T47D (cell line): ENCODE measurements at regions not wholly inside any gene's neighbourhood (a gene's known extent, or its start where the extent isn't known, plus 50 kb on each side); places are given as distances from the start of the nearest gene placed in this dataset.

ENCODE experiments used
- DNase-seq, 2 experiments: peaks; one replicate each; pipeline versions ENCODE4 v3.0.0 to v3.0.0-alpha.2; 2011 to 2012; ENCODE audit warnings: low read depth in 1 of 2, low spot score in 1 of 2
- JUND ChIP-seq: IDR thresholded peaks from 2 replicates; pipeline ENCODE4 v1.6.1; 2012; ENCODE audit warnings: low read depth
- in situ Hi-C: cut with HindIII; loops from 2 replicates; pipeline ENCODE4 v1.10.0; 2016; ENCODE audit warnings: low sequenced_read_pairs, low pct_unique_long_range_greater_than_20kb

DNA sequence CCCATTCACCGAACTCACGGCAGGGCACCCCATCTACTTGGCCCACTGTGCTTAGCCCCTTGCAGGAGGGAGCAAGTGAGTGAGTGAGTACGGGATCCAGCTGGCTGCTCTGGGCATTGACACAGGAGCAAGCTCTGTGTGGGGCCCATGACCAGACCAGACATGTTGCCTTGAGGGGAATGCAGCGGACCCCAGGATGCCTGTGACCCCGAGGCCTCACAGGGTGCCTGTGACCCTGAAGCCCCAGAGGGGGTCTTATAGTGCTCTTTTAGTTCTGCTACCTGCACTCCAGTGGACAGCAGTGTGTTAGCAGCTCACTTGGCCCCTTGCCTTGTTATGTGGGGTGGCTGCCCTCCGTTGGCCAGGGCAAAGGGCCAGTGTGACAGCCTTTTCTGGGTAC lies 255.8 kb downstream of the ETNK1 start:
- in situ Hi-C loops, result no loop called here
- no peak for TF ChIP-seq JUND
- DNase-seq, result no peak

DNA sequence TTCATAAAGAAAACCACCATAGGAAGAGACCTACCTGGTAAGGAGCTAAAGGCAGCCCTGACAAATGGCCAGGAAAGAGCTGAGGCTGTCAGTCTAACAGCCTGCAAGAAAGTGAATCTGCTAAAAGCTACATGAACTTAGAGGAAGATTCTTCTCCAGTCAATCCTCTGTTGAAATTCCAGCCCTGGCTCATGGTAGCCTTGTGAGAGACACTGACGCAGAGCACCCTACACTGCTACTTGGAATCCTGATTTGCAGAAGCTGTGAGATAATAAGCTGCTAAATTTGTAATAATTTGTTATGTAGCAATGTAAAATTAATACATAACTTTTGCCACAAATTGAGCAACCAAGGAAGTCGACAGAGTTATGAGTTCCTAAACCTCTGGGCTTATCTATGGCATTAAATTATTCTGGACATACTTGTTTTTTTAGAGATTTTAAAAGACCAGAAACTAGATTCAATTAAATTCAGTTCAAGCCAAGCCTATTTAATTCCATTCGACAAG lies 257.0 kb downstream of the ETNK1 start:
- in situ Hi-C loops, result no loop called here
- DNase-seq, result no peak
- no peak for TF ChIP-seq JUND

DNA sequence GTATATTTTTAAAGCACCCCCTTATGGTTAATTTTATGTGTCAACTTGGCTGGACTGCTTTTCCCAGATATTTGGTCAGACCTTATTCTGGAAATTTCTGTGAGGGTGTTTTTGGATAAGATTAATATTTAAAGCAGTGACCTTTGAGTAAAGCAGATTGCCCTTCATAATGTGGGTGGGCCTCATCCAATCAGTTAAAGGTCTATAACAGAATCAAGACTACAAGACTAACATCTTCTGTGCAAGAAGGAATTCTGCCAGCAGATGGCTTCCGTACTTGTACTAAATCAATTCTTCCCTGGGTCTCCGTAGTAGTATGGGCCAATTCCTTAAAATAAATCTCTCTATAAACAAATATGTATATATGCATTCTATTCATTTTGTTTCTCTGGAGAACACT lies 257.6 kb downstream of the ETNK1 start:
- TF ChIP-seq JUND, result no peak
- in situ Hi-C loops, result no loop called here
- peak in 1 of 2 experiments; percentile 7 for DNase-seq

GRCh38 chr12:22893878-22894277 lies 268.9 kb downstream of the ETNK1 start:
- no peak for DNase-seq
- no peak for TF ChIP-seq JUND
- in situ Hi-C loops, result no loop called here

- in situ Hi-C loops, result no loop called here
- TF ChIP-seq JUND, result no peak
- no peak for DNase-seq
Measured at GRCh38 chr12:22899184-22899583, 274.2 kb downstream of the ETNK1 start.

- no peak for TF ChIP-seq JUND
- no peak for DNase-seq
- in situ Hi-C loops, result no loop called here
Measured at GRCh38 chr12:22900401-22900800, 275.4 kb downstream of the ETNK1 start.

DNA sequence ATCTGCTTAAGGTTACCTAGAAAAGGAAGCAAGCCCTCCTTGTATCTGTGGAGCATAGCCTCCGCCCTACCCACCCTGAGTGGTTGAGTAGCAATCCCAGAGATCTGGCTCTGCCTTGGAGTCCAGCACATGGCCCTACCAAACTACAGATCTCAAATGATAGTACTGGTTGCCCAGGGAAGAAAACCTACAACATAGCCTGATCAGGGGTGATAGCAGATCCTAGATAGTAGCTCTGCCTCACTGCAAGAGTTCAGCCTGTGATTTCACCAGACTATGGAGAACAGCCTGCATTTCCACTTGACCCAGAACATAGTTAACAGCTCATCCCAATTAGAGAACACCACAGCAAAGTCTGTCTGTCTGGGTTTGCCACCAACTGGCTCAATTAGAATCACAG lies 279.5 kb downstream of the ETNK1 start:
- no peak for DNase-seq
- no peak for TF ChIP-seq JUND

GRCh38 chr12:22916241-22916640 lies 291.3 kb downstream of the ETNK1 start:
- DNase-seq, result no peak
- in situ Hi-C loops, result no loop called here
- TF ChIP-seq JUND, result no peak

More for the DNA sequence above, 279.5 kb downstream of the ETNK1 start:
- in situ Hi-C loops, result no loop called here

DNA sequence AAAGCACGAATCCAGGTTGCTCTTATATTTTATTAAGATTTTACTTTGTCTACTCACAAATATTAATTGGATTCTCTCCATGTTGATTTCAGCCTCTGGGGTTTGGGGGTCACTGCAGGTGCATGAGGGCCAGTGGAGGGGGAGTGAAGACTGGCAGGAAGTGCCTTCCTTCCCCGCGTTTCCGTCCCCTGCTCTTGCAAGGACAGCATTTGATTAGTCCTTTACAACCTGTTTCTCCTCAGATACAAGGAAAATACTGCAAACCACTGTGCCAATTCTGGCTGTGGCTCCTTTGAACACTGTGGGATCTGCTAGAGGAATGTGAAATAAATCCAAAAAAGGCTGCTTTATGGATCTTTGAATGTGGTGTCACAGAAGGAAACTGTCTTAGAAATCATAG lies 291.8 kb downstream of the ETNK1 start:
- in situ Hi-C loops, result no loop called here
- no peak for DNase-seq
- no peak for TF ChIP-seq JUND

GRCh38 chr12:22919883-22920282 lies 294.9 kb downstream of the ETNK1 start:
- in situ Hi-C loops, result no loop called here
- DNase-seq, result no peak
- no peak for TF ChIP-seq JUND

GRCh38 chr12:22923768-22924167 lies 298.8 kb downstream of the ETNK1 start:
- in situ Hi-C loops, result no loop called here
- TF ChIP-seq JUND, result no peak
- no peak for DNase-seq

DNA sequence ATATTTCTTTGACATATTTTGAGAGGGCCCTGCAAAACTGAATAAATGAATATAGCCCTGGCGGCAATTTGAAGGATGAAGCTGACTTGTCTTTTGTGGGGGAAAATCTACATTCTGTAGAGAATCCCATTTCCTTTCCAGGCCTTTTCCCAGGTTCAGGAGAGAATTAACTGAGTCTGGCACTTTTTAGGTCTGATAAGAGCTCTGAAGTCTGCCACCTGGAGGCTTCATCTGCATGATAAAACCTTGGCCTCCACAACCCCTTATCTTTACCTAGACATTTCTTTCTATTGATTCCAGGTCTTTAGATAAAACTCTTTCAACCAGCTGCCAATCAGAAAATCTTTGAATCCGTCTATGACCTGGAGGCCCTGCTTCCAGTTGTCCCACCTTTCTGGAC lies 299.4 kb downstream of the ETNK1 start:
- no peak for DNase-seq
- TF ChIP-seq JUND, result no peak
- in situ Hi-C loops, result no loop called here

- DNase-seq, result no peak
- TF ChIP-seq JUND, result no peak
- in situ Hi-C loops, result no loop called here
Measured at GRCh38 chr12:22925623-22926022, 300.7 kb downstream of the ETNK1 start.

- no peak for TF ChIP-seq JUND
- in situ Hi-C loops, result no loop called here
- DNase-seq, result no peak
Measured at GRCh38 chr12:22932431-22932830, 307.5 kb downstream of the ETNK1 start.

DNA sequence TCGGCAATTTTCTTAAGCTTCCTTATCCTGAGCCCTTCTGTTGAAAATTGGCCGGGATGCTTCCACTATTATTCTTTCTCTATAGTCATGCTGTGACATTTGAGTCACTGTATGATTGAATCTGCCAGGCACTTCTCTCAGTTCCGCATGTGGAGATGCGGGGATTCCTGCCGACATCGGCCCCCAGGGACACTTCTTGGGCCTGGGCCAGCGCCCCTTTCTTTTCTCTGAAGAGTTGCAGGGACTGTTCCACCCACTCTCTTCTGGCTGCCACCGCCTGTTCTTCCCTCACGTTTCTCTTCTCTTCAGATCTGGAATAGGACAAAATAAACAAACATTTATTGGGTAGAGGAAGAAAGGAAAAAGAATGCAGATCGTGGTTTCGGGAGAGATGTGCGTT lies 310.1 kb downstream of the ETNK1 start:
- DNase-seq, result no peak
- in situ Hi-C loops, result no loop called here

More for the DNA sequence above, 310.1 kb downstream of the ETNK1 start:
- no peak for TF ChIP-seq JUND
